GM23338 (cell line): ENCODE measurements at regions not wholly inside any gene's neighbourhood (a gene's known extent, or its start where the extent isn't known, plus 50 kb on each side); places are given as distances from the start of the nearest gene placed in this dataset.

Experiments used
- ATAC-seq: fragments of 200-7000 bp; cut with Tn5 transposase; 3 replicates; pipeline ENCODE4 v1.9.1; 2020
- DNase-seq: peaks from one replicate; pipeline ENCODE4 v3.0.0-alpha.2; 2015; ENCODE audit warnings: low spot score
- H2AFZ ChIP-seq: fragments of 200-600 bp; sonication (generic); 2 replicates; pipeline ENCODE4 v1.8.0; 2016; ENCODE audit warnings: antibody characterized with exemption, mild to moderate bottlenecking, moderate library complexity
- H3F3A ChIP-seq: fragments of 200-600 bp; sonication (generic); replicated peaks from 2 replicates; pipeline ENCODE4 v1.8.0; 2017; ENCODE audit warnings: antibody characterized with exemption, mixed run types, low read depth
- H3K27ac ChIP-seq: fragments of 200-600 bp; sonication (generic); 2 replicates; pipeline ENCODE4 v1.6.1; 2016; ENCODE audit warnings: low read depth
- H3K27me3 ChIP-seq: fragments of 200-600 bp; sonication (generic); 2 replicates; pipeline ENCODE4 v1.8.0; 2016; ENCODE audit warnings: mild to moderate bottlenecking, mixed run types, moderate library complexity; ENCODE audit not compliant: insufficient read depth
- H3K36me3 ChIP-seq: fragments of 200-600 bp; sonication (generic); 2 replicates; pipeline ENCODE4 v1.8.0; 2016; ENCODE audit warnings: mild to moderate bottlenecking; ENCODE audit not compliant: insufficient read depth
- H3K4me1 ChIP-seq: fragments of 200-600 bp; sonication (generic); 2 replicates; pipeline ENCODE4 v1.8.0; 2016; ENCODE audit warnings: mild to moderate bottlenecking, moderate library complexity; ENCODE audit not compliant: insufficient read depth
- H3K4me2 ChIP-seq: fragments of 200-600 bp; sonication (generic); 2 replicates; pipeline ENCODE4 v1.7.1; 2017; ENCODE audit warnings: mixed run types
- H3K4me3 ChIP-seq: fragments of 200-600 bp; sonication (generic); 2 replicates; pipeline ENCODE4 v1.6.1; 2016; ENCODE audit warnings: mixed run types
- H3K79me2 ChIP-seq: fragments of 200-600 bp; sonication (generic); replicated peaks from 2 replicates; pipeline ENCODE4 v1.8.0; 2017; ENCODE audit warnings: mild to moderate bottlenecking; ENCODE audit not compliant: insufficient read depth
- H3K9me2 ChIP-seq: fragments of 200-600 bp; sonication (generic); 2 replicates; pipeline ENCODE4 v1.8.0; 2017; ENCODE audit not compliant: insufficient read depth
- H4K20me1 ChIP-seq: fragments of 200-600 bp; sonication (generic); replicated peaks from 2 replicates; pipeline ENCODE4 v1.8.0; 2017; ENCODE audit warnings: mild to moderate bottlenecking; ENCODE audit not compliant: insufficient read depth
- H3K27ac Mint-ChIP-seq: 2 replicates; pipeline ENCODE4 v1.8.0; 2020; ENCODE audit warnings: inconsistent platforms, mild to moderate bottlenecking, moderate library complexity, mixed read lengths
- H3K27me3 Mint-ChIP-seq: 3 replicates; pipeline ENCODE4 v1.8.0; 2022; ENCODE audit warnings: low read depth, mild to moderate bottlenecking, moderate library complexity, mixed read lengths, inconsistent platforms; ENCODE audit not compliant: insufficient read depth, poor library complexity
- H3K36me3 Mint-ChIP-seq: 3 replicates; pipeline ENCODE4 v1.8.0; 2021; ENCODE audit warnings: low read depth, mild to moderate bottlenecking, inconsistent platforms, moderate library complexity, mixed read lengths
- H3K4me1 Mint-ChIP-seq: 3 replicates; pipeline ENCODE4 v1.8.0; 2020; ENCODE audit warnings: mild to moderate bottlenecking, inconsistent platforms, mixed read lengths
- H3K4me3 Mint-ChIP-seq: 3 replicates; pipeline ENCODE4 v1.8.0; 2021; ENCODE audit warnings: moderate library complexity, mild to moderate bottlenecking, inconsistent platforms, mixed read lengths
- H3K9me3 Mint-ChIP-seq: 3 replicates; pipeline ENCODE4 v1.8.0; 2020; ENCODE audit warnings: moderate library complexity, mild to moderate bottlenecking, inconsistent platforms, mixed read lengths
- CREB1 ChIP-seq: fragments of 250-450 bp; sonication (Bioruptor Pico); IDR thresholded peaks from 2 replicates; pipeline ENCODE4 v1.5.0; 2020; ENCODE audit warnings: low read depth, mild to moderate bottlenecking, moderate library complexity
- EZH2 ChIP-seq: fragments of 200-600 bp; sonication (generic); IDR thresholded peaks from one replicate; pipeline ENCODE4 v1.8.0; 2017; ENCODE audit warnings: antibody characterized with exemption, mild to moderate bottlenecking, low read depth; ENCODE audit not compliant: unreplicated experiment
- EZH2phosphoT487 ChIP-seq: fragments of 200-600 bp; sonication (generic); IDR thresholded peaks from one replicate; pipeline ENCODE4 v1.8.1; 2018; ENCODE audit warnings: antibody characterized with exemption; ENCODE audit not compliant: unreplicated experiment
- JUNB ChIP-seq: IDR thresholded peaks from one replicate; pipeline ENCODE4 v1.6.1; 2016; ENCODE audit warnings: antibody characterized with exemption; ENCODE audit not compliant: unreplicated experiment
- NANOG ChIP-seq: IDR thresholded peaks from 2 replicates; pipeline ENCODE4 v1.6.1; 2016; ENCODE audit warnings: antibody characterized with exemption, borderline replicate concordance
- POLR2AphosphoS5 ChIP-seq: IDR thresholded peaks from 2 replicates; pipeline ENCODE4 v1.6.1; 2016; ENCODE audit warnings: antibody characterized with exemption, low read depth
- REST ChIP-seq: IDR thresholded peaks from one replicate; pipeline ENCODE4 v1.6.1; 2018; ENCODE audit warnings: antibody characterized with exemption; ENCODE audit not compliant: unreplicated experiment
- STAT1 ChIP-seq: IDR thresholded peaks from one replicate; pipeline ENCODE4 v1.6.1; 2016; ENCODE audit warnings: antibody characterized with exemption; ENCODE audit not compliant: unreplicated experiment
- ZNF114 ChIP-seq: fragments of 250-450 bp; sonication (Bioruptor Pico); IDR thresholded peaks from 2 replicates; pipeline ENCODE4 v1.5.0; 2020; ENCODE audit warnings: mild to moderate bottlenecking, moderate library complexity
- ZNF331 ChIP-seq: fragments of 250-450 bp; sonication (Bioruptor Pico); IDR thresholded peaks from 2 replicates; pipeline ENCODE4 v1.5.0; 2020; ENCODE audit warnings: low read depth, mild to moderate bottlenecking, moderate library complexity
- ZNF462 ChIP-seq: fragments of 250-450 bp; sonication (Bioruptor Pico); IDR thresholded peaks from 2 replicates; pipeline ENCODE4 v1.5.0; 2020; ENCODE audit warnings: mild to moderate bottlenecking, moderate library complexity
- TF ChIP-seq, protein P1 (sequence below): IDR thresholded peaks from 2 replicates; pipeline ENCODE4 v1.6.1; 2016; ENCODE audit warnings: antibody characterized with exemption
- TF ChIP-seq, protein P2 (sequence below), 2 experiments: fragments of 200-600 bp in 1 of 2; sonication (generic) in 1 of 2; conservative IDR thresholded peaks; 2 replicates each; pipeline versions ENCODE4 v1.5.1 to v1.6.1; 2016 to 2017; ENCODE audit warnings: antibody characterized with exemption in 2 of 2, low read depth in 2 of 2, mild to moderate bottlenecking in 2 of 2, moderate library complexity in 1 of 2

DNA sequence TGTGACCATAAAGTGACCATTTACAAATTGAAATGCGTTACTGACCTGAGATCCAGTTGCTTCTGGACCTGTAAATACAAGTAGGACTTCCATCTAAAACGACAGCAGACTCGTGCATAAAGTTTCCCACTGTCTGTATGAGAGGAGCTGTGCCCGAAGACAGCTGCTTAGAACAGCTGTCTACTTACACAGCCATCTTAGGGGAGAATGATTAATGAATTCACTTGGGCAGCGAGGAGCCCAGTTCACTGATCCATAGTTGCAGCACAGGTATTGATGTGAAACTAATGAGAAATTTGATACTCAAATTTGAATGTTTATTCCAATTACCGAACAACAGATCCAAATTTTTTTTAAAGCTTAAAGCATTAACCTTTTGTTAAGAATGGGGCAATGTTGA lies 748.1 kb downstream of the NR2F2 start:
- no peak overlapping the region for H3K27ac ChIP-seq
- H3K27me3 Mint-ChIP-seq = peaks cover 3% of the 10 kb centered on the region
- no peak overlapping the region for H2AFZ ChIP-seq
- ATAC-seq (no peak), DNase-seq (no peak)
- H4K20me1 ChIP-seq = no peaks in the 10 kb centered on the region
- TF ChIP-seq ZNF462 (CRISPR knock-in tag) = no peak
- no peak for TF ChIP-seq STAT1
- no peak for TF ChIP-seq ZNF114
- TF ChIP-seq CREB1 (CRISPR knock-in tag) = no peak
- no peak for TF ChIP-seq EZH2
- TF ChIP-seq POLR2AphosphoS5 = no peak
- TF ChIP-seq ZNF331 (CRISPR knock-in tag) = no peak
- TF ChIP-seq, protein P1, sequence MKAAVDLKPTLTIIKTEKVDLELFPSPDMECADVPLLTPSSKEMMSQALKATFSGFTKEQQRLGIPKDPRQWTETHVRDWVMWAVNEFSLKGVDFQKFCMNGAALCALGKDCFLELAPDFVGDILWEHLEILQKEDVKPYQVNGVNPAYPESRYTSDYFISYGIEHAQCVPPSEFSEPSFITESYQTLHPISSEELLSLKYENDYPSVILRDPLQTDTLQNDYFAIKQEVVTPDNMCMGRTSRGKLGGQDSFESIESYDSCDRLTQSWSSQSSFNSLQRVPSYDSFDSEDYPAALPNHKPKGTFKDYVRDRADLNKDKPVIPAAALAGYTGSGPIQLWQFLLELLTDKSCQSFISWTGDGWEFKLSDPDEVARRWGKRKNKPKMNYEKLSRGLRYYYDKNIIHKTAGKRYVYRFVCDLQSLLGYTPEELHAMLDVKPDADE = no peak
- no peak for TF ChIP-seq JUNB
- TF ChIP-seq REST = no peak
- no peak for TF ChIP-seq NANOG
- TF ChIP-seq, protein P2, sequence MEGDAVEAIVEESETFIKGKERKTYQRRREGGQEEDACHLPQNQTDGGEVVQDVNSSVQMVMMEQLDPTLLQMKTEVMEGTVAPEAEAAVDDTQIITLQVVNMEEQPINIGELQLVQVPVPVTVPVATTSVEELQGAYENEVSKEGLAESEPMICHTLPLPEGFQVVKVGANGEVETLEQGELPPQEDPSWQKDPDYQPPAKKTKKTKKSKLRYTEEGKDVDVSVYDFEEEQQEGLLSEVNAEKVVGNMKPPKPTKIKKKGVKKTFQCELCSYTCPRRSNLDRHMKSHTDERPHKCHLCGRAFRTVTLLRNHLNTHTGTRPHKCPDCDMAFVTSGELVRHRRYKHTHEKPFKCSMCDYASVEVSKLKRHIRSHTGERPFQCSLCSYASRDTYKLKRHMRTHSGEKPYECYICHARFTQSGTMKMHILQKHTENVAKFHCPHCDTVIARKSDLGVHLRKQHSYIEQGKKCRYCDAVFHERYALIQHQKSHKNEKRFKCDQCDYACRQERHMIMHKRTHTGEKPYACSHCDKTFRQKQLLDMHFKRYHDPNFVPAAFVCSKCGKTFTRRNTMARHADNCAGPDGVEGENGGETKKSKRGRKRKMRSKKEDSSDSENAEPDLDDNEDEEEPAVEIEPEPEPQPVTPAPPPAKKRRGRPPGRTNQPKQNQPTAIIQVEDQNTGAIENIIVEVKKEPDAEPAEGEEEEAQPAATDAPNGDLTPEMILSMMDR (conservative IDR thresholded peaks at IDR 0.05; ENCODE audit: low read depth in 2 of 2) = no peak
- no peak for TF ChIP-seq EZH2phosphoT487
- no peaks in the 10 kb centered on the region for H3K36me3 Mint-ChIP-seq
- no peak overlapping the region for H3K27ac Mint-ChIP-seq
- no peak overlapping the region for H3K4me3 ChIP-seq
- 0 out of 2 replicates have a peak, but pooled peaks cover 3% of the 10 kb centered on the region for H3K4me1 ChIP-seq
- no peaks in the 10 kb centered on the region; the same call in 2 of the 3 replicates for H3K4me1 Mint-ChIP-seq
- no peaks in the 10 kb centered on the region for H3K79me2 ChIP-seq
- no peaks in the 10 kb centered on the region for H3K36me3 ChIP-seq
- H3K4me2 ChIP-seq = no peak overlapping the region
- H3K9me2 ChIP-seq = peaks cover 3% of the 10 kb centered on the region; the same call in 1 of the 2 replicates
- peaks cover 3% of the 10 kb centered on the region; the same call in 1 of the 3 replicates for H3K9me3 Mint-ChIP-seq
- no peak overlapping the region for H3K4me3 Mint-ChIP-seq
- H3F3A ChIP-seq = no peaks in the 10 kb centered on the region
- H3K27me3 ChIP-seq = no peaks in the 10 kb centered on the region
